ENCODE measurements at regions not wholly inside any gene's neighbourhood (a gene's known extent, or its start where the extent isn't known, plus 50 kb on each side); places are given as distances from the start of the nearest gene placed in this dataset.

- TF ChIP-seq SIN3A (IDR thresholded peaks at IDR 0.05; ENCODE audit: borderline replicate concordance, insufficient read depth, low read depth, low read length) (no peak), TCF7L2 (IDR thresholded peaks at IDR 0.05; ENCODE audit: low read depth, low read length) (no peak), CTCF (IDR thresholded peaks at IDR 0.05) (no peak), REST (IDR thresholded peaks at IDR 0.05; ENCODE audit: insufficient read depth in 1 of 2, low read depth in 2 of 2, low read length in 1 of 2) (no peak), POLR2AphosphoS5 (IDR thresholded peaks at IDR 0.05; ENCODE audit: low read depth, low read length) (no peak)
These were observed 284.7 kb downstream of the CDH26 start for GRCh38 chr20:60242836-60243505.

GRCh38 chr20:60244373-60245146 is 286.3 kb downstream of the CDH26 start:
- ChIA-PET POLR2A (interaction anchor here (0.6 kb wide), 1 partner anchor 16 kb away, joined by 7 read pairs; no protein-coding TSS in a partner anchor), CTCF (no interaction called here)
- BruUV-seq (replicated peaks), result no TSS peak
- ATAC-seq (no peak), DNase-seq (ENCODE audit: low read depth, low spot score) (no peak)
- no peaks in the 10 kb centered on the region for H3K36me3 ChIP-seq (ENCODE audit: control insufficient read depth, insufficient read depth, low read length)
- H3K9me3 ChIP-seq (ENCODE audit: control insufficient read depth, insufficient read depth, low read depth, low read length), result no peaks in the 10 kb centered on the region
- intact Hi-C loops (cut with micrococcal nuclease; ENCODE audit: unreplicated experiment) (no loop called here), in situ Hi-C loops (cut with HindIII; ENCODE audit: low pct_unique_long_range_greater_than_20kb, low sequenced_read_pairs) (no loop called here)
- TF ChIP-seq REST (IDR thresholded peaks at IDR 0.05; ENCODE audit: insufficient read depth in 1 of 2, low read depth in 2 of 2, low read length in 1 of 2) (no peak), SIN3A (IDR thresholded peaks at IDR 0.05; ENCODE audit: borderline replicate concordance, insufficient read depth, low read depth, low read length) (no peak), TCF7L2 (IDR thresholded peaks at IDR 0.05; ENCODE audit: low read depth, low read length) (no peak), POLR2AphosphoS5 (IDR thresholded peaks at IDR 0.05; ENCODE audit: low read depth, low read length) (no peak), CTCF (IDR thresholded peaks at IDR 0.05) (no peak)
- no peaks in the 10 kb centered on the region; the same call in 1 of the 2 replicates for H3K4me1 ChIP-seq (ENCODE audit: control insufficient read depth, insufficient read depth, low read length)
- H3K27ac ChIP-seq (ENCODE audit: low read length), result no peak overlapping the region
- no peak overlapping the region for H3K4me3 ChIP-seq (ENCODE audit: low read depth in 2 of 2, low read length in 2 of 2)
- H3K27me3 ChIP-seq (ENCODE audit: control insufficient read depth, insufficient read depth, low read length), result no peaks in the 10 kb centered on the region; the same call in 1 of the 2 replicates

More at GRCh38 chr20:60242836-60243505, 284.7 kb downstream of the CDH26 start:
- intact Hi-C loops (cut with micrococcal nuclease; ENCODE audit: unreplicated experiment), result no loop called here
- BruUV-seq (replicated peaks), result no TSS peak
- DNase-seq (ENCODE audit: low read depth, low spot score), result no peak
- no peak overlapping the region for H3K4me3 ChIP-seq (ENCODE audit: low read depth in 2 of 2, low read length in 2 of 2)
- no peaks in the 10 kb centered on the region for H3K9me3 ChIP-seq (ENCODE audit: control insufficient read depth, insufficient read depth, low read depth, low read length)
- CTCF ChIA-PET, result no interaction called here
- POLR2A ChIA-PET, result no interaction called here
- H3K27me3 ChIP-seq (ENCODE audit: control insufficient read depth, insufficient read depth, low read length), result no peaks in the 10 kb centered on the region; the same call in 1 of the 2 replicates
- no peak overlapping the region for H3K27ac ChIP-seq (ENCODE audit: low read length)
- H3K4me1 ChIP-seq (ENCODE audit: control insufficient read depth, insufficient read depth, low read length), result no peaks in the 10 kb centered on the region; the same call in 1 of the 2 replicates
- no peaks in the 10 kb centered on the region for H3K36me3 ChIP-seq (ENCODE audit: control insufficient read depth, insufficient read depth, low read length)
- no peak for ATAC-seq
- in situ Hi-C loops (cut with HindIII; ENCODE audit: low pct_unique_long_range_greater_than_20kb, low sequenced_read_pairs), result no loop called here

All from Panc1 (cell line).